Common myeloid progenitor, CD34-positive (primary cell): ENCODE measurements at regions not wholly inside any gene's neighbourhood (a gene's known extent, or its start where the extent isn't known, plus 50 kb on each side); places are given as distances from the start of the nearest gene placed in this dataset.

Experiments
- CTCF ChIA-PET: fragments of 350-600 bp; sonication (Branson Sonifier 250); formaldehyde crosslinking; loops from one replicate; lab custom pipeline; 2021; ENCODE audit warnings: antibody characterized with exemption; lab: Charles Lee
- POLR2A ChIA-PET: fragments of 350-600 bp; sonication (Branson Sonifier 250); formaldehyde crosslinking; loops from one replicate; lab custom pipeline; 2021; ENCODE audit warnings: antibody characterized with exemption; lab: Charles Lee
- DNase-seq, 3 donors: peaks; one replicate each; pipeline versions ENCODE4 v3.0.0 to v3.0.0-alpha.2; 2013
- H3K27ac ChIP-seq, 2 experiments: 1 replicate in 1 of 2; 2 replicates in 1 of 2; pipeline ENCODE4 v1.7.0; 2013; ENCODE audit warnings: inconsistent platforms in 2 of 2, low read length in 2 of 2, mild to moderate bottlenecking in 2 of 2, low read depth in 1 of 2, moderate library complexity in 1 of 2; ENCODE audit not compliant: severe bottlenecking in 2 of 2, insufficient read depth in 1 of 2, poor library complexity in 1 of 2
- H3K27me3 ChIP-seq, 5 experiments: replicated peaks in 2 of 5; 1 replicate in 3 of 5; 2 replicates in 2 of 5; pipeline versions ENCODE4 v1.6.1 to v1.7.0; 2013; ENCODE audit warnings: low read length in 4 of 5, mild to moderate bottlenecking in 2 of 5, moderate library complexity in 2 of 5, inconsistent platforms in 1 of 5; ENCODE audit not compliant: insufficient read depth in 5 of 5, control insufficient read depth in 4 of 5
- H3K36me3 ChIP-seq, 4 experiments: 1 replicate in 2 of 4; 2 replicates in 2 of 4; pipeline versions ENCODE4 v1.6.1 to v1.7.0; 2013; ENCODE audit warnings: low read length in 3 of 4, control low read depth in 1 of 4, mild to moderate bottlenecking in 1 of 4; ENCODE audit not compliant: control insufficient read depth in 4 of 4, insufficient read depth in 4 of 4
- H3K4me1 ChIP-seq, 4 experiments: 1 replicate in 3 of 4; 2 replicates in 1 of 4; pipeline versions ENCODE4 v1.6.1 to v1.7.1; 2013; ENCODE audit warnings: low read length in 3 of 4, mild to moderate bottlenecking in 3 of 4, control low read depth in 1 of 4, inconsistent platforms in 1 of 4, moderate library complexity in 1 of 4; ENCODE audit not compliant: control insufficient read depth in 4 of 4, insufficient read depth in 4 of 4; ENCODE audit errors: control extremely low read depth in 1 of 4
- H3K4me3 ChIP-seq, 7 experiments: 1 replicate in 4 of 7; 2 replicates in 3 of 7; pipeline versions ENCODE4 v1.5.1 to v1.7.0; 2013; ENCODE audit warnings: mild to moderate bottlenecking in 7 of 7, low read length in 6 of 7, moderate library complexity in 6 of 7, inconsistent platforms in 2 of 7, low read depth in 2 of 7, control low read depth in 1 of 7; ENCODE audit not compliant: insufficient read depth in 4 of 7, control insufficient read depth in 1 of 7; ENCODE audit errors: extremely low read depth in 1 of 7
- H3K9me3 ChIP-seq, 5 experiments: 1 replicate in 4 of 5; 2 replicates in 1 of 5; pipeline versions ENCODE4 v1.6.1 to v1.7.1; 2013; ENCODE audit warnings: low read length in 4 of 5, mild to moderate bottlenecking in 2 of 5, inconsistent platforms in 1 of 5, low read depth in 1 of 5, moderate library complexity in 1 of 5; ENCODE audit not compliant: control insufficient read depth in 4 of 5, insufficient read depth in 2 of 5; ENCODE audit errors: control extremely low read depth in 1 of 5
- WGBS: methylation state at CpG from one replicate; pipeline ENCODE4 v1.1.5; 2013; ENCODE audit not compliant: insufficient coverage; 5-methylcytosine and 5-hydroxymethylcytosine counted together

DNA sequence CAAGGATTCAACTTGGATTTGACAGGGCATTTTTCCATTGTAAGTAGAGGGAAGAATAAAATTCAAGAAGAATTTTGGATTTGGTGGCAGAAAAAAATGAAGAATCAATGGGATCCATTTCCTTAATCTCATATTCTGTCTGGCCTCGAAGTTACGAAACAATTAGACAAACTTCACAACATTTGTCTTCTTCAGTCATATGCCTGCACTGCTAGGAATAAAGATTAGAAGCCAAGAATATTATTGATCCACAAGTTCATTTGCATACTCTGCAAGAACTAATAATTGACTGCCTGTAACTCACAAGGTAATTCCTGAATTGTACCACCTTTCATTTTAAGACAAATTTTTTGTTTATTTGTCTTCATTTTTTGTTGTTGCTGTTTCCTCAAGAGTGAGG, 486.2 kb downstream of the HAO1 start:
- no peaks in the 10 kb centered on the region for H3K36me3 ChIP-seq
- DNase-seq: no peak
- no peak overlapping the region for H3K27ac ChIP-seq
- CTCF ChIA-PET: no interaction called here
- no peaks in the 10 kb centered on the region for H3K27me3 ChIP-seq
- POLR2A ChIA-PET: no interaction called here
- 63% methylated on average over 2 of the region's 2 CpGs for WGBS
- no peaks in the 10 kb centered on the region for H3K9me3 ChIP-seq
- no peak overlapping the region for H3K4me3 ChIP-seq
- H3K4me1 ChIP-seq: no peaks in the 10 kb centered on the region

DNA sequence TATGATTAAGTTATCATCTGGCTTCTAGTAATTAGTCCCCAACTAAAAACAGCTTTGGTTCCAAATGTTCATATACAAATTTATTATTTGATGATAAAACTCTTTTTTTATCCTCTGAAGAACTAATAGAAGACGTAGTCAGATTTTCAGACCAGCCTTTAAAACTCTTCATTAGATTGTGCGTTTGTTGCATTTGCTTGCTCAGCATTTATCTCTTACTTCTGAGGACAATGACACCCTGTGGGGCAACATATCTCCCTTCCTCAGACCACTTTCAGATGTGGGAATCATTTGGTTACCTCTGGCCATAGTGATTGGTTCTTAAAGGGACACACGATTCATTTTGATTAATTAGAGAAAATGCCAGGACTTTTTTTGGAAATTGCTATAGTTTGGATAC, 481.8 kb downstream of the HAO1 start:
- no peaks in the 10 kb centered on the region for H3K4me1 ChIP-seq
- no peak overlapping the region for H3K4me3 ChIP-seq
- no peak overlapping the region for H3K27ac ChIP-seq
- no peaks in the 10 kb centered on the region for H3K36me3 ChIP-seq
- no peak for DNase-seq
- 80% methylated on average over 1 of the region's 3 CpGs for WGBS
- peaks cover 0 to 3% (median 2%) of the 10 kb centered on the region in 5 experiments for H3K27me3 ChIP-seq
- POLR2A ChIA-PET: no interaction called here
- CTCF ChIA-PET: no interaction called here
- no peaks in the 10 kb centered on the region for H3K9me3 ChIP-seq

DNA sequence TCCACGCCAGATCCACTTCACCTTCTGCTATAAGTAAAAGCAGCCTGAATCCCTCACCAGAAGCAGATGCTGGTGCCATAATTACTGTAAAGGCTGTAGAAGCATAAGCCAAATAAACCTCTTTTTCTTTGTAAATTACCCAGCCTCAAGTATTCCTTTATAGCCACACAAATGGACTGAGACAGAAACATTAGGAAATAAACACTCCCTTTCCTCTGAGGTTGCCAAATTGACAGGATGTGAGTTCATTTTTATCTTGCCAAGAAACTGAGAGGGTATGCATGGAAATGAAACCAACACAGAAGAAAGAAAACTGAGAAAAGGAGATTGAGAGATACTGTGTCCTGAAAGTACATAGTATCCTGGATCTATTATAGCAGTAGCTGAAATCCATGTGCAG, 481.2 kb downstream of the HAO1 start:
- no peak for DNase-seq
- no peaks in the 10 kb centered on the region for H3K9me3 ChIP-seq
- WGBS: 50% methylated on average over 1 of the region's 1 CpG
- no peak overlapping the region for H3K27ac ChIP-seq
- ChIA-PET POLR2A (interaction anchor here (1.1 kb wide), 1 partner anchor 131 kb away, joined by 3 read pairs; no protein-coding TSS in a partner anchor), CTCF (no interaction called here)
- H3K4me1 ChIP-seq: no peaks in the 10 kb centered on the region
- H3K4me3 ChIP-seq: no peak overlapping the region
- H3K36me3 ChIP-seq: no peaks in the 10 kb centered on the region
- peaks cover 0 to 3% (median 2%) of the 10 kb centered on the region in 5 experiments for H3K27me3 ChIP-seq

DNA sequence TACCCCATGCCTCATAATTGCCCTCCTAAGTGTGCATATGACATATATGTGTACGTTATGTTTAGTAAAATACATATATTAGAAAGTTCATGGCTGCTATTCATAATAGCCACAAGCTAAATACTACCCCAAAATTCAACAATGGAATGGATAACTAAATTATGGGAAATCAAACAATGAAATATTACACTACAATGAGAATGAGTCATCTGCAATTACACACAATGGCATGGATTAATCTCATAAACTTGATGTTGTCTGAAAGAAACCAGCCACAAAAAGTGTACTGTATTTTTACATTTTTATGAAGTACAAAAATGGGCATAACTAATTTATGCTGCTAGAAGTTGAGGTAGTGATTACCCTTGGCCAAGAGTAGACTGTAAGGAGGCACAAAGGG, 477.0 kb downstream of the HAO1 start:
- peaks cover 0 to 3% (median 2%) of the 10 kb centered on the region in 5 experiments for H3K27me3 ChIP-seq
- H3K4me1 ChIP-seq: no peaks in the 10 kb centered on the region
- WGBS: no CpG with 5 or more reads among the region's 1 CpG
- no peak overlapping the region for H3K4me3 ChIP-seq
- no peaks in the 10 kb centered on the region for H3K9me3 ChIP-seq
- no peak for DNase-seq
- H3K27ac ChIP-seq: no peak overlapping the region
- no peaks in the 10 kb centered on the region for H3K36me3 ChIP-seq
- ChIA-PET CTCF (no interaction called here), POLR2A (no interaction called here)

DNA sequence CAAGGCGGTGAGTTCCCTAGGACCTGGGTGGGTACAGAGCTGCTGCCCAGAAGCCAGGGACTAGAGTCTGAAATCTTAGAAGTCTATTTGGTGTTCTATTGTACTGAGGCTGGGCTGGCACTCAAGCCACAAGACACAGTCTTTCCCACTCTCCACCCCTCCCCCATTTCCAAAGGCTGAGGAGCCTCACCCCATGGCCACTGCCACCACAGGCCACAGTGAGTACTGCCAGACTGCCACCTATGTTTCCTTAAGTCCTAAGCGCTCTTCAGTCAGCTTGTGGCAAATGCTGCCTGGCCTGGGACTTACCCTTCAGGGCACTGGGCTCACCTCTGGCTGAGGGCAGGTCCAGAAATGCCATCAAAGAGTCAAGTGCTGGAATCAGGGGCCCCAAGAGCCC, 469.3 kb downstream of the HAO1 start:
- DNase-seq: no peak
- WGBS: 100% methylated on average over 1 of the region's 2 CpGs
- CTCF ChIA-PET: no interaction called here

GRCh38 chr20:7490288-7490687, 450.0 kb downstream of the HAO1 start:
- peaks cover 0 to 2% (median 0%) of the 10 kb centered on the region in 5 experiments for H3K9me3 ChIP-seq
- H3K4me3 ChIP-seq: no peak overlapping the region
- DNase-seq: no peak
- no peaks in the 10 kb centered on the region for H3K27me3 ChIP-seq
- H3K36me3 ChIP-seq: no peaks in the 10 kb centered on the region
- no peak overlapping the region for H3K27ac ChIP-seq
- no peaks in the 10 kb centered on the region for H3K4me1 ChIP-seq
- ChIA-PET POLR2A (no interaction called here), CTCF (no interaction called here)

More for the DNA sequence above, 469.3 kb downstream of the HAO1 start:
- H3K9me3 ChIP-seq: no peaks in the 10 kb centered on the region
- no peaks in the 10 kb centered on the region for H3K4me1 ChIP-seq
- POLR2A ChIA-PET: no interaction called here
- no peak overlapping the region for H3K4me3 ChIP-seq
- H3K36me3 ChIP-seq: no peaks in the 10 kb centered on the region
- H3K27ac ChIP-seq: no peak overlapping the region
- H3K27me3 ChIP-seq: peaks cover 0 to 3% (median 0%) of the 10 kb centered on the region in 5 experiments

DNA sequence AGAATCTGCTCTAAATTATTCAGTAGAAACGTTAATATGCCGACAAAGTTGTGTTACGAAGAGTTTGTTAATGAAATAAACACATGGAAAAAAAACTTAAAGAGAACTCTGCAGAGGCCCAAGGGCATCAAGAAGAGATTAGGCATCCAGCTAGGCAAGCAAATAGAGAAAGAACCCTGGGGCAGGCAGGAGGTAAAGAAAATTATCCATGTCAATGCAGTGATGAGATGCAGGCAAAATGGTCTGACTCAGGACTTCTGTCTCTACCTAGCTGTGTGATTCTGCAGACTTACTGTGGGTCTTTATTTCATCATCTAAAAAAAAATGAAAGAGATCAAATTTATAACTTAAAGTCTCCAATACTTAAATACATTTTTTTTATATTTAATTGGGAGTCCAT, 448.0 kb downstream of the HAO1 start:
- Histone ChIP-seq H3K4me1 (no peaks in the 10 kb centered on the region), H3K27me3 (no peaks in the 10 kb centered on the region), H3K4me3 (no peak overlapping the region), H3K27ac (no peak overlapping the region), H3K9me3 (peaks cover 0 to 2% (median 0%) of the 10 kb centered on the region in 5 experiments), H3K36me3 (no peaks in the 10 kb centered on the region)
- ChIA-PET CTCF (no interaction called here), POLR2A (no interaction called here)
- DNase-seq: no peak
- no CpG with 5 or more reads among the region's 3 CpGs for whole genome bisulfite sequencing
